Stimulated activated CD4-positive, alpha-beta T cell treated with anti-CD3 and anti-CD28 coated beads, Interleukin-1b, Interleukin-23, amount 100 ng/mL, for 1 hour (primary cell): ENCODE measurements at regions not wholly inside any gene's neighbourhood (a gene's known extent, or its start where the extent isn't known, plus 50 kb on each side); places are given as distances from the start of the nearest gene placed in this dataset.

ENCODE experiments used
- DNase-seq, 2 donors: peaks; one replicate each; pipeline ENCODE4 v3.0.0-alpha.2; 2020; ENCODE audit warnings: low read depth in 2 of 2

DNA sequence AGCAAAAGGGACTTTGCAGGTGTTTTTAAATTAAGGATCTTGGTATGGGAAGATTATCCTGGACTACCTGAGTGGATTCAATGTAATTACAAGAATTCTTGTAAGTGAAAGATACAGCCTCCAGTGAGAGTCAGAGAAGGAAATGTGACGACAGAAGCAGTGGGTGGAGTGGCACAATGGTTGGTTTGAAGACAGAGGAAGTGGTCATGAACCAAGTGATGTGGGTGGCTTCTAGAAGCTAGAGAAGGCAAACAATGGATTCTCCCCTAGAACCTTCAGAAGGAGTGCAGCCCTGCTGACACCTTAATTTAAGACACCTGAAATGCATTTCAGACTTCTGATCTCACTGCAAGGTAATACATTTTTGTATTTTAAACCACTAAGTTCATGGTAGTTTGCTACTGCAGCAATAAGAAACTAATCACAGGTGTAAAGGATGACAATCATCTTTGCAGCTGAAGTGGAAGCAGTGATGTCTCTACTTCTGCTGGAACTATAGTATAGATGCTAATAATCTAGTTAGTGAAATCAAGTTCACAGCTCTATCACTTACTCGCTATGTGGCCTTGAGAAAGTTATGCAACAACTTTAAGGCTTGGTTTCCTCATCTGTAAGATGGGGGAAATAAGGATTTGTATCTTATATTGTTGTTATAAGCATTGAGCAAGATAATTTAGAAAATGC, 403.4 kb upstream of the SUCLG2 start:
- DNase-seq = peak in 1 of 2 donors; percentile 8

DNA sequence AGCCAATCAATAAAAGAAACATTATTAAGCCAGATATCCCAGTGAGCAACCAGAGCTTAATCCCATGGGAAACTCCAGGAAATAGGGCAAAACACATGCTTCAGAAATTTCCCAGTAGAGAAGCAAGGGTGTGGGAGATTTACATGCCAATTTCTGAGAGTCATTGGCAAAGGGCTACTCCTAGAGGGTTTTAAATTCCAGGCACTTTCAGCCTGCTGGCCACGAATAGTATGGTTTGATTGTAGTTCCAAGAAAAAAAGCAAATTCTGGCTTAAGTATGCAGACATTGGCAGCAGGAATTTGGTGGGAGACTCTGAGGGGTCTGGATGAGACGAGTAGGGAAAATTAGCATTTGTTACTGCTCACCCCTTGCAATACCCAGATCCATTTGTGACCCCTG, 402.1 kb upstream of the SUCLG2 start:
- DNase-seq = no peak

DNA sequence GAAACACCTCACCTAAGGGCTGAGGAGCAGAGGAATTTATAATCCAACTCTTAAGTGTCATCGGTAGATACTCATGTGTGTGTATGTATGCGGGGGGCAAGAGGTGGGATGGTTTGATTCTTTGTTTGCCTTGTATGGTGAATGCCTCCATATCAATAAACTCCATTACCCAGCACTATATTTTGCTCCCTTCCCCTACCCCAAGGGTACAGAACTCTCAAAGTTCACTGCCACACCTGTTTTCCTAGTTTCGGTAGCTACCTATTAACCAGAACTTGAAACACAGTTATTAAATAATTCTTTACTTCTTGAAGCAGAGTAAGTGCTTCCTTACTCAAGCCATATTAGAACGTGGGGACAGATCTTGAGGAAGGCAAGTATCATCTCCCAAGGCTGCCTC, 400.8 kb upstream of the SUCLG2 start:
- DNase-seq = no peak

DNA sequence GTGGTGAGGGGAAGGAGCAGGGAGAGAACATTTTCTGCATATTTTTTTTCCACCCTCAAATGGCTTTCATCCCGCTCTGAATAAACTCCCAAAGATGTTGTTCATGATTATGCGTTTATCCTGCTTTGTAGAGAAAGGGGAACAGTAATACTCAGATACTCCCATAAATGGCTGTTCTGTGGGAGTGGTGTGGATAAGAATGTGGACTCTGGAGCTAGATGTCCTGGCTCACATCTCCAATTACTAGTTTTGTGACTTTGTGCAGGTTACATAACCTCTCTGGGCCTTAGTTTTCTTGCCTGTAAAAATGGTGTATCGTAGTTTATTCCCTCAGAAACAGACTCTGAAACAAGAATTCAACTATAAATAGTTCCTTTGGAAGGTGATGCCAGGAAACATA, 395.4 kb upstream of the SUCLG2 start:
- DNase-seq = no peak

DNA sequence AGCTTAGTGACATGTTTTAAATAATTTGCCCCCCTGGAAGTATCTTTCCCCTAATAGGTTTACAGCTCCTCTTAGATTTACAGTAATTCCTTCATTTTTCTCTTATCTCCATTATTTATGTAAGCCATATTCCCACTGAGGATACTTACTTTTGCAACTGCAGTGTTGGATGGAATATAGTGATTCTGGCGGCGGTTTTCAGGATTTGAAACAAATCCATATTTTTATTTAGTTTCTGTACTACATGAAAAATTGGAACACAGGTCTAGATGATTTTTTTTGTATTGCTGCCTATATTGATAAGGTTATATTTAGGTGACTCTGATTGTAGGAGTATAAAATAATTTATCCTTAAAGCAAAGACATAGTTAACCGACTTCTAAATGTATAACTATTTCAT, 391.6 kb upstream of the SUCLG2 start:
- no peak for DNase-seq

DNA sequence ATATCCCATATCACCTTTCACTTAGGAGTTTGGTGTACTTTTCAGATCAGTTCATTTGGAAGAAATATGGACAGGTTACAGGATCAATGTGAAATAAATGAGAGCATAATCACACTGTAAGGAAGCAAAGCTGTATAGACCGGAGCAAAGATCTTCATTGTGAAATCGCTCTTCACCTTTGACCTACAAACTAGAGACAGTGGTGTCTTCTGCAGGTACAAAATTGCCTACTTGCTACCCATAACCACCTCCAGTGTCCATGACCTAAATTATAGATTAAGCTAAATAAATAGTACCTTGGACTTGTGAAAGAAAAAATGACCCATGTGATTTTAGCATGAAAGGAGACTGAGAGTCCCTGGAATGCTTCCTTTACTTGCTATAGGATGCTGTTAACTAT, 379.5 kb upstream of the SUCLG2 start:
- DNase-seq = no peak

DNA sequence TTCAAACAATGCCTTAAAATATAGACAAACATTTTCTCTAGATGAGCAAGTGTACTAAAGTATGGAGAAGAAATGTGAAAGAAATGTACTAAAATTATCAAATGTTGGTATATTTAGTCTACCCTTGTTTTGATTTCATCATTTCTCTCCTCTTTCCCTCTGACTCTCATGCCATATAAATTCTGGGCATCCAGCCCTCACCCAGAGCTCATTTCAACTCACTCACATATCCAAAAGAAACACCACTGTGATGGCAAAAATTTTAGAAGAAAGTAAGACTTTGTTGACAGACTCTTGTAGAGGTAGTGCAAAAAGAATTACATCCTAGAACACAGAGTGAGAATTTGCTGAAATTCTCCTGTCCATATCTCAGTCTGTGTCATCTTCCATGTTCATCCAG, 377.8 kb upstream of the SUCLG2 start:
- DNase-seq = no peak

DNA sequence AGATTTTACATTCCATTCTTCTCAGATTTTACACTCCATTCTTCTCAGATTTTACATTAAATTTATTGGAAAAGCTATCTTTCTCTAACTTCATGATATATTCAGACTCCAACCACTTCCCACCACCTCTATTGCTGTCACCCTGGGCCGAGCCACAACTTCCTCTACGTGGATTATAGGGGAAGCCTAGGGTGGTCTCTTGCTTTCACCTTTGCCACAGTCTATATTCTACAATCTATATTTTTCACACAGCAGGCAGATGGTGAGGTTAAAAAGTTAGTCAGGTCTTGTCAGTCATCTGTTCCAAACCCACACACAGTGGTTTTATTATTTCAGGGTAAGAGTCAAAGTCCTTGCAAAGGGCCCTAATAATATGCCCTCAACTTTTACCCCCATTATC, 370.8 kb upstream of the SUCLG2 start:
- no peak for DNase-seq

DNA sequence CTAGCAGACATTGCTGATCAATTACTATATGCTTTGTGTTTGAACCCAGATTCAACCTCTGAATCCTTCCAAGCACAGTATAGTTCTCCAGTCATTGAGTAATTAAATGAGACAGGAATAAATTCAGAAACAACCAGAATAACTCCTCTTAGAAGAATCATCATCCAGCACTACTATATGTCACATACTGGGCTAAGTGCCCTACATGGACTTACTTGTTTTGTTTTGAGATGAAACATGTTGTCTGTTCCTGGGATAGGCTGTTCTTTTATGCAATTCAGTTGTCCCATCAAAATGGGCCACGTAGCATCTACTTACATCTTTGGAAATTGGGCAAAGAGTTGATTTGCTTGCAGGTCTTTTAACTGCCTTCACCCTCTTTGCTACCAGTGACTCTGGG, 365.5 kb upstream of the SUCLG2 start:
- DNase-seq = no peak

DNA sequence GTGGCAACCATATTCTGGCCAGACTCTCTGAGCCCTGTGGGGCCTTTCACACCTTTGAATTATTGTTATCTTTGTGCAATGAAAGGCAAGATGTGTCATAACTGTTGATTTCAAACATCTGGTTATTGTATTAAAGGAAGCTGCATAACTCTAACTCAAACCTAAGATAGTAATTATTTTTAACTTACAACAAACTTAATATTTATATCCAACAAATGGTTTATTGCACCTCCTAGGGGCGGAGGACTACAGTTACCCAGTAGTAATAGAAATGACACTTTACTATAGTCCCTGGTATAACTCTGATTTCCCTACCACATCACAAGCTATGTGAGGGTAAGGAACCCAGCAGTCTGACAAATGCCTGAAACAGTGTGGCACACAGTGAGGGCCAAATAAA, 363.9 kb upstream of the SUCLG2 start:
- DNase-seq = no peak

DNA sequence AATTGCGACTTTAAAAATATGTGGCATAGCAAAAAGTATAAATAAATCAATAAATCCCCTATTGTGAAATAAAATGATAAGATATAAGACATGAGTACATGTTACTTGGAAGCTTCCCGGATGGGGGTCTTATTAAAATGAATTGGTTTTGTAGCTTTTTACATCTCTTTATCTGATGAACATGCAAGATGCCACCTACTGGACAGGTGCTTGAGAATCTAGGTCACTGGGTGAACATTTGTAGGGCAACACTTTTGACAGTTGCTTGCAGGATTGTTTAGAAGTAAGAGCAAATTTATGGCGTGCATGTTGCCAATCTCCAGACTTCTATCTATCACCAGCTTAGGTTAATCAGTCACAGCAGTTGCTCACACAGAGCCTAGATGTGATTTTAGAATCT, 362.7 kb upstream of the SUCLG2 start:
- no peak for DNase-seq

DNA sequence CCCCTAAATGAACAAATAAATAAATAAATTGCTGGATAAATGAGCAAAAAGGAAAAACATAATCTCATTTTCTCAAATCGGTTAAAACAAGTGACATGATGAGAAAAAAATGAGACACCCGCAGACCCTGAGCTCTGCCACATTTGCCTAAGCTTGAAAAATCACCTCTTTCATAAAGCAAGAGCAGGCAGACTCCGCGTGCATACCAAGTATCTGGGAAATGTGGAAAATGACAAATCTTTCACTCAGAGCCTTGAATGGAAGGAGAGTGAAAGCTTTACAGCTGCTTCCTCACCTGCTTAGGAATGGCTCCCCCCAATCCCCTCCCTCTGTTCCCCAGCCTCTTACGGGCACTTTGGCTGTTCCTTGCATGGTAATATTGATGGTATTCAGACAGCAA, 355.5 kb upstream of the SUCLG2 start:
- no peak for DNase-seq

DNA sequence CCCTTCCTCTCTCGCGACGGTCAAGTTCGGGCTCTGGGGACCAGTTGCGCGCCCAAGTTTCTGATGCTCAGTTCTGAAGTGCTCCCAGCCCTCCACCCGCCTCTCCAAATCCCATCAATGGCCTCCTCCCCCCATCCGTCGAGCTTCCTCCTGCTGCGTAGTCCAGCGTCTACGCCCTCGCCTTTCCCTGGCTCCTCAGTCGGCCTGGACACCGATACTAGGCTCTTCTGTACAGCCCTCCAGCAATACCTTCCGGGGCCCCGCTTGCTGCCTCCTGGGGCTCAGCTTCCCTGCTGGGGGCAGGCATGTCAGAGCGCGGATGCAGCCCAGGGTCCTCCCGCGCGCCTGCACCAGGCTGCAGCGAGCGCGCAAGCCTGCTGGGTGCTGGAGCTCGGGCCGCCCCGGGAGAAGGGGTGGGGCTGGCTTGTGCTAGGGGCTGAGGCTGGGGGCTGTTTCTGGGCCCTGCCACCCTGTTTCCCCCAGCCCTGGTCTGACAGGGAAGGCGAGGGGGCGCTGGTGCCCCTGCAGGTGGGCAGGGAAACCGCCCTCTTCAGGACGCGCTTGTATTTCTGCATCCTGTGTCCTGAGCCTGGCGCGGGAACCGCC, 353.3 kb upstream of the SUCLG2 start:
- no peak for DNase-seq

DNA sequence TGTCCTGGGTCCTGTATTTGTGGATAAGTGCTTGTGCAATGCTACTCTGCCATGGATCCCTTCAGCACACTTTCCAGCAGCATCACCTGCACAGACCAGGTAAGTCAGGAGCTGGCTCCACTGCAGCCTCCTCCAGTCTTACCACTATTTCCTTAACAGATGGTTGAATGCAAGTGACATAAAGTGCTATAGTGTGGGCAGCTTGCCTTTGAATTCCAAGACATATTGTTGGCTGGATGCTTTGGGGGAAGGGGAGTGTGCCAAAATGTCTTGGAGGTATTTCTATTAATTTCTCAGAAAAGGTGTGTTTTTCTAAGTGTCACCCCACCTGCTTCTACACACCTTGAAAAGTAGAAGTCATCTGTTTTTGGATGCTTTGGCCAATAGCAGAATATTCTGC, 352.2 kb upstream of the SUCLG2 start:
- no peak for DNase-seq

DNA sequence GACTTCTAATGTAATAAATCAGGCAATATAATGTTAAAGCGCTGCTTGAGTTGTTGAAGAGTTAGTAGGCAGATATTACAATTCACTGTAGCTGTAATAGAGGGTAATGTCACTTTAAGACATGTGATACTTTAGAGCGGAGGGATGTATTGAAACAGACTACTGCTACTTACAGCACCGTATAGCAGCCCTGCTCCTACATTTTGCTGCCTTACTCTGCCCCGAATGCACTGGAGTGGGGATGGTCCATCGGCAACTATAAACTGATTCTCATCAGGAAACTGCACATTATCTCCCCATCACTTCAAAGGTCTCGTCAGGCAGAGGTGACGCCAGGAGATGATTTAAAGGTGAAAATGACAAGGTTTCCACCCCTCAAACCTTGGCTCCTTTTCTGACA, 349.7 kb upstream of the SUCLG2 start:
- DNase-seq = no peak

DNA sequence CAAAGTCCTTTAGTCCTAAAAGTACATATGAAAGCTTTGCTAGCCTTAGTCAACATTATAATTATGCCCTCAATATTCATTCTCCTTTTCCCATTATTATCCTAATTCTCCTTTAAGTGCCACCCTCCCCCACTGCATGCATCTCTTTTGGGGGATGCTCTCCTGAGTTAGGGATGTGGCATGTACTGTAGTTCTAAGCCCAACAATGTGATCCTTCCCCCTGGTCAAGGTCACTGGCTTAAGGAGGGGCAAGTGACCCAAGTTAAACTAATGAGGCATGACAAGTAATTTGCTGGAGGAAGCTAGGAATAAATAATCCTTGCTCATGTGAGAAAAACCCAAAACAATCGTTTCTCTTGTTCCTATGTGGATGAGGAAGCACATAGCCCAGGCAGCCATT, 343.9 kb upstream of the SUCLG2 start:
- no peak for DNase-seq

DNA sequence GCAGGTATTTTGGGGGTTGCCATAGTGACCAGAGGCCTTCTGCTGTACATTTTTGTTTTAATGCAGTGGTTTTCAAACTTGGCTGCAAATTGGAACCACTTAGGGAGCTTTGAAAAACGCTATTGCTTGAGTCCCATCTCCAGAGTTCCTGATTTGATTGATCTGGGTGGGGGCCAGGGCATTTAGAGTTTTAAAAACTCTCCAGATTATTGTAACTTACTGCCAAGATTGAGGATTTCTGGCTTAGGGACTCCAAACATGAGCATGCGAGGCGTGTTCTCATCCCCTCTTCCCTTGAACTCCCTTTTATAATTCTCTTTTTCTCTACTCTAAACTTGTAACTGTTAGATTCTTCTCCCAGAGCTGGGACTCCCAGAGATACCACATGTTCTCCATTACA, 340.8 kb upstream of the SUCLG2 start:
- DNase-seq = no peak

DNA sequence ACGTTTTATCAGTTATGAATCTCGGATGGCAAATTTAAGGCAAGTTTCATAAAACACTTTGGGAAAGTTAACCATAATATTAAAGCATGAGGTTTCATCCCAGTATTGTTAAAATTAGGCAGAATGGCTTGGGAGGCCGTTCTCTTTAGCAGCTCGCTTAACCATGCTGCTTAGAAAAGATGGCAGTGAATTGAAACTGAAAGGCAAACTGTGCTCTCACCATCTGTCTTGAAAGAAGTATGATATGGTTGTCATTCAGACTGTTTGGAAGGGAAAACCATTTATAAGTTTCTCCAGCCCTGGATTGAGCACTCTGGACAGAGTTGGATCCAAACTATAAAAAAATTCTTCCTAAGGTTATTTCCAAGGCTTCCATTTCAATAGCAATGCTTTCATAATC, 332.3 kb upstream of the SUCLG2 start:
- no peak for DNase-seq

DNA sequence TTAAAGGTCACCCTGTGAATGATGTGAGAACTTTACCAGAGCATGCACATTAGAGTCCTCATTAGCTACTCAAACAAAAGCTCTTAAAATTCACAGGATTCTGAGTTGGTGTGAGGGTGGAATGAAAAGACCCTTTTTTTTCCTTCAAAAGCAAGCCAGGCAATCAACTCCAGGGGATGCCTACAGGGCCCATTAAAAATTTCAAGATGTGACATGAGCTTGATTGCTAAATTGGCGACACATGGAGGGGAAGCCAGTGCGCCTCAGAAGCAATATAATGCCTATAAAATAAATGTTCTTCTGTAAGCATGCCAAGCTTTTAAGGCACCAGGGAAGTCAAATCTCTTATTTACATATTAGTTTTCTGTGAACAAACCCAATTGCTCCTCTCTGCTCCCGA, 328.8 kb upstream of the SUCLG2 start:
- DNase-seq = no peak

DNA sequence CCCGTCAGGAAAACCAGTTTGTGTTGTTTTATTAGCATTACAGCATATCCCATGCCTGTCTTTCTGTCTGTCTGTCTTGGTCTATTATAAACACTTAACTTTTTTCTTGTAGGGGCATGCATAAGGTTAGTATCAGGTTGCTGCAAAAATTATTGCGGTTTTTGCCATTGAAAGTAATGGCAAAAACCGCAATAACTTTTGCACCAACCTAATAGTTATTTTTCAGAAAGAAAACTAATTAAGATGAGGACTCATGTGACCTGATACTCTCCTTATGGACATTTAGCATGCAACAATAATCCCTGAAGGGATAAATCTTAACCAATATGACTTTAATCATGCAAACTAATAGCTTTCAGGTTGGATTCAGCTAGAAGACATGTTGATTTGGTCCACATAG, 326.7 kb upstream of the SUCLG2 start:
- DNase-seq = no peak

DNA sequence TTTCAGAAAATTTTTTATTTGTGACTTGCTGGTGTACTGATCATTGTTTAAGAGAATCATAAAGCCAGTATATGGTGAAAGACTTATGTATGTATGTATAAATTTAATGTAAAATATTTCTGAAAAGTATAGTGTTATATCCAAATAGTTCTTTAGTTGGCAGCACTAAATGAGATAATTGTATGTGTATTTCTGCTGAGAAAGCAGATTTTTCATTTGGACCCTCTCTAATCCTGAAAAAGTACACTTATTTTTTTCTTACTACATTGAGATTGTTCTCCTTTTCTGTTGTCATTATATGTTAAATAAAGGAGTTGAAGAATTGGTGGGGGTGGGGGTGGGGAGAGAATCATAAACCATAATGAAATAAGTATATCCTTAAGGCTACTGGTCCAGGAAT, 324.9 kb upstream of the SUCLG2 start:
- no peak for DNase-seq

DNA sequence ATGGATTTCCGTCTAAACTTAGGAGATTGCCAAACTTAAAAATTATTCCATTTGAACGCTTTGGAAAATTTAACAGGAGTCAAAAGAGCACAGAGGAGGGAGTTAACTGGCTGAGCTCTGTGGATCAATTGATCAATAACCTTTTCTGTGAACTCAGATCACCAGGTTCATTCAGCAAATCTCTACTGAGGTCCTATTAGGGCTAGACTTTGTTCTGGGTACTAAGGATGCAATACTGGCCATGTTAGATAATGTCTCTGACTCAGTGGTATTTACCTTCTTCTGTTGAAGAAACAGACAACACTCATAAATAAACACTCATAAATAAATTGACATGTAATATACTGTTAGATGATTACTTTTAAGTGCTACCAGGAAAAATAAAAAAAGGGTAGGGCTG, 323.4 kb upstream of the SUCLG2 start:
- no peak for DNase-seq

DNA sequence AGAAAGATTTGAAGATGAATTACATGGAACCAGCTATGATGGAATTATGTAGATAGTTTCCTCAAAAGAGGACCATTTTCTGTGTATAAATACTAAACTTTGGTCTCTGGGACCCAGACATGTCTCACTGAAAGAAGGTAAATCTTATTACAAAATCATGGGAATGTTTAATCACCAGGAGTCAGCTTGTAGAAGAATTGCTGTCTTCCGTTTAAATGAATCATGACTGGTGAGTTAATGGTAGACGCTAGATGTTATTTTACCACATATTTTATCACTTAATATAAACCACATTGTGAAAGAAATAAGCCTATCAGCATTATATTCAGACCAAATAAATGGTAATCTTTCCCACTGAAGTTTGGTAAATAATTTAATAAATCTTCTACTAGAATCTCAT, 322.3 kb upstream of the SUCLG2 start:
- DNase-seq = no peak

DNA sequence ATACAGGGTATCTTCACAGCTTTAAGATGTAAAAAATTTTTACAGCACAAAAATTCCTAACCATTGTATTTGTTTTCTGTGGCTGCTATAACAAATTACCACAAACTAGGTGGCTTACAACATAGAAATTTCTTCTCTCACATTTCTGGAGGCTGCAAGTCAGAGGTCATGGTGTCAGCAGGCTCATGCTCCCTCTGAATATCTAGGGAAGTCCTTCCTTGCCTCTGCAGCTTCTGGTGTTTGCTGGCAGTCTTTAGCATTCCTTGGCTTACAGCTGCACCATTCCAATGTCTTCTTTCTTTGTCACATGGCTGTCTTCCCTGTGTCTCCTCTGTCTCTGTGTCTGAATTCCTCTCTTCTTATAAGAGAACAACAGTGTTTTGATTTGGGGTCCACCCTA, 310.2 kb upstream of the SUCLG2 start:
- DNase-seq = no peak
